Fibroblast of pulmonary artery (primary cell): ENCODE measurements at regions not wholly inside any gene's neighbourhood (a gene's known extent, or its start where the extent isn't known, plus 50 kb on each side); places are given as distances from the start of the nearest gene placed in this dataset.

ENCODE experiments used
- DNase-seq: peaks from one replicate; pipeline ENCODE4 v3.0.0-alpha.2; 2010; ENCODE audit warnings: low read depth
- H3K4me3 ChIP-seq: replicated peaks from 2 replicates; pipeline ENCODE4 v1.5.1; 2011; ENCODE audit warnings: low read depth, mild to moderate bottlenecking, control low read depth, low read length, moderate library complexity
- TF ChIP-seq, protein P1 (sequence below): IDR thresholded peaks from 2 replicates; pipeline ENCODE4 v1.5.1; 2011; ENCODE audit warnings: mild to moderate bottlenecking, control low read depth, low read length, inconsistent platforms; ENCODE audit errors: missing control alignments

GRCh38 chr3:56856752-56857151 is 55.0 kb upstream of the ARHGEF3 start:
- H3K4me3 ChIP-seq = no peak overlapping the region
- TF ChIP-seq, protein P1, sequence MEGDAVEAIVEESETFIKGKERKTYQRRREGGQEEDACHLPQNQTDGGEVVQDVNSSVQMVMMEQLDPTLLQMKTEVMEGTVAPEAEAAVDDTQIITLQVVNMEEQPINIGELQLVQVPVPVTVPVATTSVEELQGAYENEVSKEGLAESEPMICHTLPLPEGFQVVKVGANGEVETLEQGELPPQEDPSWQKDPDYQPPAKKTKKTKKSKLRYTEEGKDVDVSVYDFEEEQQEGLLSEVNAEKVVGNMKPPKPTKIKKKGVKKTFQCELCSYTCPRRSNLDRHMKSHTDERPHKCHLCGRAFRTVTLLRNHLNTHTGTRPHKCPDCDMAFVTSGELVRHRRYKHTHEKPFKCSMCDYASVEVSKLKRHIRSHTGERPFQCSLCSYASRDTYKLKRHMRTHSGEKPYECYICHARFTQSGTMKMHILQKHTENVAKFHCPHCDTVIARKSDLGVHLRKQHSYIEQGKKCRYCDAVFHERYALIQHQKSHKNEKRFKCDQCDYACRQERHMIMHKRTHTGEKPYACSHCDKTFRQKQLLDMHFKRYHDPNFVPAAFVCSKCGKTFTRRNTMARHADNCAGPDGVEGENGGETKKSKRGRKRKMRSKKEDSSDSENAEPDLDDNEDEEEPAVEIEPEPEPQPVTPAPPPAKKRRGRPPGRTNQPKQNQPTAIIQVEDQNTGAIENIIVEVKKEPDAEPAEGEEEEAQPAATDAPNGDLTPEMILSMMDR = no peak
- no peak for DNase-seq

GRCh38 chr3:56855856-56856512 is 54.2 kb upstream of the ARHGEF3 start:
- DNase-seq = peak; percentile 42
- TF ChIP-seq, protein P1 = peak; percentile 81
- no peak overlapping the region for H3K4me3 ChIP-seq

DNA sequence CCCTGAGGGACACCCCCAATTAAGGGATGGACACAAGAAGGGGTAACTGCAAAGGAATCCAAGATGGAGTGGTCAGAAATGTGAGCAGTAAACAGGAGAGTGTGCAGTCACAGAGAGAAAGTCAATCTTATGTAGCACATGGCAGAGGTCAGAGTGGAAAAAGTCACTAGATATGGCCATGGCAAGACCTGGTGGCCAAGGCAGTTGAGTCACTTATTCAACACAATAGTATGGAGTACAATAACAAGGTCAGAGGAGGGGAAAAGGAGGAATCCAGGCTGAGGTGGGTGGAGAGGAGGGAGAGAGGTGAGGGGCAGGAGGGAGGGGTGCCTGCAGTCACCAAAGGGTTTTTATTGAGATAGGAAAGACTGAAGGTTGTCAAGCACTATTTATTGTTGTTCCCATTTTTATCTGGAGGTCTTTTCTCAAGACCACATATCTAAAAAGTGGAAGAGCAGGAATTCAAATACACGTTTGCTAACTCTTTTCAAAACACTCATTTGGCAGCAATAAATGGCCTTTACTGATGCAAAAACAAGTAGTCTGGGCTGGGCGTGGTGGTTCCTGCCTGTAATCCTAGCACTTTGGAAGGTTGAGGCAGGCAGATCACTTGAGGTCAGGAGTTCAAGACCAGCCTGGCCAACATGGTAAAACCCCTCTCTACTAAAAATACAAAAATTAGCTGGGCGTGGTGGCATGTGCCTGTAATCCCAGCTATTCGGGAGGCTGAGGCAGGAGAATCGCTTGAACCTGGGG is 53.3 kb upstream of the ARHGEF3 start:
- H3K4me3 ChIP-seq = no peak overlapping the region
- TF ChIP-seq, protein P1 = no peak
- no peak for DNase-seq

GRCh38 chr3:56851966-56852884 is 50.5 kb upstream of the ARHGEF3 start:
- TF ChIP-seq, protein P1 = no peak
- DNase-seq = peak; percentile 69
- H3K4me3 ChIP-seq = peak overlapping the region; percentile 16
